ENCODE measurements at regions not wholly inside any gene's neighbourhood (a gene's known extent, or its start where the extent isn't known, plus 50 kb on each side); places are given as distances from the start of the nearest gene placed in this dataset.

GRCh38 chr2:103284750-103285149, 522.9 kb downstream of the TMEM182 start:
- POLR2A ChIA-PET, result no interaction called here
- Mint-ChIP-seq H3K4me3 (ENCODE audit: unreplicated experiment) (no peak overlapping the region), H3K27me3 (ENCODE audit: insufficient read depth, unreplicated experiment) (peaks cover 100% of the 10 kb centered on the region), H3K27ac (ENCODE audit: low read depth, unreplicated experiment) (no peak overlapping the region), H3K4me1 (ENCODE audit: insufficient read depth, unreplicated experiment) (no peaks in the 10 kb centered on the region), H3K9me3 (ENCODE audit: unreplicated experiment) (no peaks in the 10 kb centered on the region), H3K36me3 (ENCODE audit: insufficient read depth, unreplicated experiment) (no peaks in the 10 kb centered on the region)
- intact Hi-C loops (cut with micrococcal nuclease), result loop anchor here (10.0 kb wide), 1 partner anchor 1590 kb away; no protein-coding TSS in a partner anchor
- no peak for TF ChIP-seq CTCF (IDR thresholded peaks at IDR 0.05; ENCODE audit: unreplicated experiment)
- BruUV-seq (replicated peaks), result no TSS peak
- DNase-seq (ENCODE audit: unreplicated experiment), result no peak
- CTCF ChIA-PET, result no interaction called here

- Mint-ChIP-seq H3K4me1 (ENCODE audit: insufficient read depth, unreplicated experiment) (no peaks in the 10 kb centered on the region), H3K9me3 (ENCODE audit: unreplicated experiment) (no peaks in the 10 kb centered on the region), H3K27me3 (ENCODE audit: insufficient read depth, unreplicated experiment) (peaks cover 100% of the 10 kb centered on the region), H3K36me3 (ENCODE audit: insufficient read depth, unreplicated experiment) (no peaks in the 10 kb centered on the region), H3K4me3 (ENCODE audit: unreplicated experiment) (no peak overlapping the region), H3K27ac (ENCODE audit: low read depth, unreplicated experiment) (no peak overlapping the region)
- no TSS peak for BruUV-seq (replicated peaks)
- CTCF ChIA-PET, result no interaction called here
- no peak for TF ChIP-seq CTCF (IDR thresholded peaks at IDR 0.05; ENCODE audit: unreplicated experiment)
- no peak for DNase-seq (ENCODE audit: unreplicated experiment)
- POLR2A ChIA-PET, result no interaction called here
- intact Hi-C loops (cut with micrococcal nuclease), result loop anchor here (10.0 kb wide), 1 partner anchor 1589 kb away; no protein-coding TSS in a partner anchor
These were observed 523.5 kb downstream of the TMEM182 start for GRCh38 chr2:103285354-103285753.

- DNase-seq (ENCODE audit: unreplicated experiment), result no peak
- Mint-ChIP-seq H3K9me3 (ENCODE audit: unreplicated experiment) (no peaks in the 10 kb centered on the region), H3K27me3 (ENCODE audit: insufficient read depth, unreplicated experiment) (peaks cover 96% of the 10 kb centered on the region), H3K4me1 (ENCODE audit: insufficient read depth, unreplicated experiment) (no peaks in the 10 kb centered on the region), H3K27ac (ENCODE audit: low read depth, unreplicated experiment) (no peak overlapping the region), H3K4me3 (ENCODE audit: unreplicated experiment) (no peak overlapping the region), H3K36me3 (ENCODE audit: insufficient read depth, unreplicated experiment) (no peaks in the 10 kb centered on the region)
- ChIA-PET CTCF (interaction anchor here (0.6 to 1.1 kb wide), 3 partner anchors 126 to 1572 kb away, joined by 3 read pairs; no protein-coding TSS in a partner anchor), POLR2A (no interaction called here)
- no TSS peak for BruUV-seq (replicated peaks)
- intact Hi-C loops (cut with micrococcal nuclease), result loop anchor here (10.0 kb wide), 1 partner anchor 1587 kb away; no protein-coding TSS in a partner anchor
- no peak for TF ChIP-seq CTCF (IDR thresholded peaks at IDR 0.05; ENCODE audit: unreplicated experiment)
These were observed 525.9 kb downstream of the TMEM182 start for GRCh38 chr2:103287746-103288145.

GRCh38 chr2:103288696-103289095, 526.9 kb downstream of the TMEM182 start:
- Mint-ChIP-seq H3K4me1 (ENCODE audit: insufficient read depth, unreplicated experiment) (no peaks in the 10 kb centered on the region), H3K27me3 (ENCODE audit: insufficient read depth, unreplicated experiment) (peaks cover 96% of the 10 kb centered on the region), H3K36me3 (ENCODE audit: insufficient read depth, unreplicated experiment) (no peaks in the 10 kb centered on the region), H3K9me3 (ENCODE audit: unreplicated experiment) (no peaks in the 10 kb centered on the region), H3K27ac (ENCODE audit: low read depth, unreplicated experiment) (no peak overlapping the region), H3K4me3 (ENCODE audit: unreplicated experiment) (no peak overlapping the region)
- CTCF ChIA-PET, result interaction anchor here (0.6 to 0.9 kb wide), 2 partner anchors 683 to 1043 kb away, joined by 3 read pairs; no protein-coding TSS in a partner anchor
- TF ChIP-seq CTCF (IDR thresholded peaks at IDR 0.05; ENCODE audit: unreplicated experiment), result no peak
- BruUV-seq (replicated peaks), result no TSS peak
- POLR2A ChIA-PET, result no interaction called here
- DNase-seq (ENCODE audit: unreplicated experiment), result no peak
- intact Hi-C loops (cut with micrococcal nuclease), result loop anchor here (10.0 kb wide), 1 partner anchor 1586 kb away; no protein-coding TSS in a partner anchor

Measured in MCF 10A (cell line).